ENCODE measurements at regions not wholly inside any gene's neighbourhood (a gene's known extent, or its start where the extent isn't known, plus 50 kb on each side); places are given as distances from the start of the nearest gene placed in this dataset.

GRCh38 chr11:92286709-92287108 lies 62.1 kb downstream of the FAT3 start:
- TF ChIP-seq CTCF (IDR thresholded peaks at IDR 0.05; ENCODE audit: borderline replicate concordance, extremely low read depth, low read length, poor library complexity, severe bottlenecking) (no peak), EZH2 (IDR thresholded peaks at IDR 0.05; ENCODE audit: borderline replicate concordance, low read depth, low read length, severe bottlenecking) (no peak)
